ENCODE measurements at regions not wholly inside any gene's neighbourhood (a gene's known extent, or its start where the extent isn't known, plus 50 kb on each side); places are given as distances from the start of the nearest gene placed in this dataset.

DNA sequence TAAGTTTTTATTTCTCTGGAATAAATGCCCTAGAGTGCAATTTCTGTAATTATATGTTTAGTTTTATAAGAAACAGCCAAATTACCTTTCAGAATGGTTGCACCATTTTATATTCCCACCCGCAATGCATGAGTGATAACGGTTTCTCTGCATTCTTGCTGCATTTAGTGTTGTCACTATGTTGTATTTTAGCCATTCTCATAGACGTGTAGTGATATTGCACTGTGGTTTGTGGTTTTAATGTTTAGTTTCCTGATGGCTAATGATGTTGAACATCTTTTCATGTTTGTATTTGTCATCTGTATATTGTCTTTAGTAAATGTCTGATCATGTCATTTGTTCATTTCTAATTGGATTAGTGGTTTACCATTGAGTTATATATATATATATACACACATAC, 73.0 kb upstream of the GOLIM4 start:
- Histone ChIP-seq H3K4me2 (ENCODE audit: low read length) (no peak overlapping the region), H3K4me3 (ENCODE audit: low read length) (no peak overlapping the region), H3K27me3 (ENCODE audit: insufficient read depth, low read depth, low read length) (no peaks in the 10 kb centered on the region), H3K9ac (ENCODE audit: low read length) (no peak overlapping the region), H3F3A (ENCODE audit: insufficient read depth, low read length, poor library complexity, severe bottlenecking) (no peaks in the 10 kb centered on the region), H2AFZ (ENCODE audit: low read depth, low read length) (no peak overlapping the region), H3K79me2 (replicated peaks; ENCODE audit: insufficient read depth, low read length) (no peaks in the 10 kb centered on the region), H4K20me1 (ENCODE audit: insufficient read depth) (no peaks in the 10 kb centered on the region), H3K9me2 (ENCODE audit: insufficient read depth, low read length) (no peaks in the 10 kb centered on the region), H3K36me3 (ENCODE audit: insufficient read depth, low read length) (no peaks in the 10 kb centered on the region), H3K27ac (ENCODE audit: low read length) (no peak overlapping the region), H3K9me3 (ENCODE audit: low read length) (no peaks in the 10 kb centered on the region)
- TF ChIP-seq REST (IDR thresholded peaks at IDR 0.05; ENCODE audit: borderline replicate concordance) (no peak), SMC3 (conservative IDR thresholded peaks at IDR 0.05; ENCODE audit: poor library complexity) (no peak), MXI1 (conservative IDR thresholded peaks at IDR 0.05; ENCODE audit: poor library complexity, severe bottlenecking) (no peak), EZH2 (IDR thresholded peaks at IDR 0.05; ENCODE audit: borderline replicate concordance, insufficient read depth, low read length, poor library complexity, severe bottlenecking) (no peak), CTCF (IDR thresholded peaks at IDR 0.05; ENCODE audit: poor library complexity, severe bottlenecking) (no peak), EP300 (conservative IDR thresholded peaks at IDR 0.05; ENCODE audit: poor library complexity, severe bottlenecking) (no peak), TAF1 (IDR thresholded peaks at IDR 0.05; ENCODE audit: low read depth) (no peak), RAD21 (conservative IDR thresholded peaks at IDR 0.05) (no peak)

GRCh38 chr3:168165390-168166269, 69.9 kb upstream of the GOLIM4 start:
- Histone ChIP-seq H3K27me3 (ENCODE audit: insufficient read depth, low read depth, low read length) (no peaks in the 10 kb centered on the region), H3K9me2 (ENCODE audit: insufficient read depth, low read length) (no peaks in the 10 kb centered on the region), H3K9ac (ENCODE audit: low read length) (no peak overlapping the region), H3K4me2 (ENCODE audit: low read length) (no peak overlapping the region), H3K4me3 (ENCODE audit: low read length) (no peak overlapping the region), H3K79me2 (replicated peaks; ENCODE audit: insufficient read depth, low read length) (no peaks in the 10 kb centered on the region), H3K9me3 (ENCODE audit: low read length) (no peaks in the 10 kb centered on the region), H2AFZ (ENCODE audit: low read depth, low read length) (no peak overlapping the region), H4K20me1 (ENCODE audit: insufficient read depth) (no peaks in the 10 kb centered on the region), H3F3A (ENCODE audit: insufficient read depth, low read length, poor library complexity, severe bottlenecking) (no peaks in the 10 kb centered on the region), H3K36me3 (ENCODE audit: insufficient read depth, low read length) (no peaks in the 10 kb centered on the region), H3K27ac (ENCODE audit: low read length) (no peak overlapping the region)
- TF ChIP-seq CTCF (IDR thresholded peaks at IDR 0.05; ENCODE audit: poor library complexity, severe bottlenecking), result peak; percentile 88
- no peak for TF ChIP-seq EP300 (conservative IDR thresholded peaks at IDR 0.05; ENCODE audit: poor library complexity, severe bottlenecking)
- TF ChIP-seq SMC3 (conservative IDR thresholded peaks at IDR 0.05; ENCODE audit: poor library complexity), result peak; percentile 95
- no peak for TF ChIP-seq EZH2 (IDR thresholded peaks at IDR 0.05; ENCODE audit: borderline replicate concordance, insufficient read depth, low read length, poor library complexity, severe bottlenecking)
- TF ChIP-seq POLR2AphosphoS5 (IDR thresholded peaks at IDR 0.05), result no peak
- TF ChIP-seq RAD21 (conservative IDR thresholded peaks at IDR 0.05), result peak; percentile 87
- TF ChIP-seq TAF1 (IDR thresholded peaks at IDR 0.05; ENCODE audit: low read depth), result no peak
